OCI-LY3 (cell line): ENCODE measurements at regions not wholly inside any gene's neighbourhood (a gene's known extent, or its start where the extent isn't known, plus 50 kb on each side); places are given as distances from the start of the nearest gene placed in this dataset.
"Not testable (repeated sequence)": the region's sequence is repeated elsewhere in the genome, so short reads cannot be mapped to it uniquely, and the experiment has no call there.

Source experiments
- H2AFZ ChIP-seq: fragments of 200-600, 300-600 bp; shearing (Covaris generic); 2 replicates; pipeline ENCODE4 v1.6.0; 2014; ENCODE audit warnings: antibody characterized with exemption, low read depth, low read length
- H3K27ac ChIP-seq: fragments of 200-600, 300-600 bp; sonication (generic); 2 replicates; pipeline ENCODE4 v1.5.1; 2014; ENCODE audit warnings: mild to moderate bottlenecking, low read length, moderate library complexity, mixed read lengths
- H3K27me3 ChIP-seq: fragments of 200-600, 300-600 bp; sonication (generic); 2 replicates; pipeline ENCODE4 v1.6.1; 2014; ENCODE audit warnings: low read depth, low read length, mixed read lengths
- H3K36me3 ChIP-seq: fragments of 200-600, 300-600 bp; sonication (generic); replicated peaks from 2 replicates; pipeline ENCODE3; 2014; ENCODE audit warnings: low read depth, low read length, mixed read lengths
- H3K4me1 ChIP-seq: fragments of 300-600, 200-600 bp; sonication (generic); 2 replicates; pipeline ENCODE4 v1.6.1; 2014; ENCODE audit warnings: low read length, mixed read lengths
- H3K4me2 ChIP-seq: fragments of 200-600, 300-600 bp; sonication (generic); 2 replicates; pipeline ENCODE4 v1.6.1; 2014; ENCODE audit warnings: low read length, mixed read lengths
- H3K4me3 ChIP-seq: fragments of 300-600, 200-600 bp; sonication (generic); 2 replicates; pipeline ENCODE4 v1.5.1; 2014; ENCODE audit warnings: antibody characterized with exemption, mild to moderate bottlenecking, low read length, moderate library complexity
- H3K79me2 ChIP-seq: fragments of 300-600, 200-600 bp; shearing (Covaris generic); 2 replicates; pipeline ENCODE4 v1.6.1; 2014; ENCODE audit warnings: mild to moderate bottlenecking, low read length, mixed read lengths
- H3K9ac ChIP-seq: fragments of 300-600, 200-600 bp; shearing (Covaris generic); 2 replicates; pipeline ENCODE4 v1.6.0; 2014; ENCODE audit warnings: mild to moderate bottlenecking, low read length, moderate library complexity
- H3K9me3 ChIP-seq: fragments of 200-600, 300-600 bp; shearing (Covaris generic); 2 replicates; pipeline ENCODE4 v1.6.1; 2014; ENCODE audit warnings: low read length, mixed read lengths; ENCODE audit not compliant: insufficient read depth
- H4K20me1 ChIP-seq: fragments of 200-600, 300-600 bp; sonication (generic); 2 replicates; pipeline ENCODE4 v1.6.1; 2016; ENCODE audit warnings: low read length, mixed read lengths; ENCODE audit not compliant: insufficient read depth
- EZH2phosphoT487 ChIP-seq: fragments of 200-600 bp; shearing (Covaris generic); IDR thresholded peaks from 2 replicates; pipeline ENCODE4 v1.6.1; 2018; ENCODE audit warnings: antibody characterized with exemption, mixed run types, low read depth
- TF ChIP-seq, protein P1 (sequence below): fragments of 200-600, 300-600 bp; sonication (generic); IDR thresholded peaks from 2 replicates; pipeline ENCODE4 v1.5.1; 2014; ENCODE audit warnings: antibody characterized with exemption, low read length, low read depth

DNA sequence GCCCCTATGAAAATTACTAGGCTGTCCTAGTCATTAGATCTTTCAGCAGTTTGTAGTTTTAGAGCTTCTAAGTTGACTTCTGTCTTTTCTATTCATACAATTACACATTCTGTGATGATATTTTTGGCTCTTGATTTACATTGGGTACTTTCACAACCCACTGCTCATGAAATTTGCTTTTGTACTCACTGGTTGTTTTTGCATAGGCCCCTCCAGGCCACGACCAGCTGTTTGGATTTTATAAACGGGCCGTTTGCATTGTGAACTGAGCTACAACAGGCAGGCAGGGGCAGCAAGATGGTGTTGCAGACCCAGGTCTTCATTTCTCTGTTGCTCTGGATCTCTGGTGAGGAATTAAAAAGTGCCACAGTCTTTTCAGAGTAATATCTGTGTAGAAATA lies 193.8 kb downstream of the RPIA start:
- H3K4me1 ChIP-seq, result no peaks in the 10 kb centered on the region
- no peaks in the 10 kb centered on the region for H3K79me2 ChIP-seq
- no peaks in the 10 kb centered on the region for H3K36me3 ChIP-seq
- H3K9ac ChIP-seq, result no peak overlapping the region
- no peak for TF ChIP-seq EZH2phosphoT487
- TF ChIP-seq, protein P1, sequence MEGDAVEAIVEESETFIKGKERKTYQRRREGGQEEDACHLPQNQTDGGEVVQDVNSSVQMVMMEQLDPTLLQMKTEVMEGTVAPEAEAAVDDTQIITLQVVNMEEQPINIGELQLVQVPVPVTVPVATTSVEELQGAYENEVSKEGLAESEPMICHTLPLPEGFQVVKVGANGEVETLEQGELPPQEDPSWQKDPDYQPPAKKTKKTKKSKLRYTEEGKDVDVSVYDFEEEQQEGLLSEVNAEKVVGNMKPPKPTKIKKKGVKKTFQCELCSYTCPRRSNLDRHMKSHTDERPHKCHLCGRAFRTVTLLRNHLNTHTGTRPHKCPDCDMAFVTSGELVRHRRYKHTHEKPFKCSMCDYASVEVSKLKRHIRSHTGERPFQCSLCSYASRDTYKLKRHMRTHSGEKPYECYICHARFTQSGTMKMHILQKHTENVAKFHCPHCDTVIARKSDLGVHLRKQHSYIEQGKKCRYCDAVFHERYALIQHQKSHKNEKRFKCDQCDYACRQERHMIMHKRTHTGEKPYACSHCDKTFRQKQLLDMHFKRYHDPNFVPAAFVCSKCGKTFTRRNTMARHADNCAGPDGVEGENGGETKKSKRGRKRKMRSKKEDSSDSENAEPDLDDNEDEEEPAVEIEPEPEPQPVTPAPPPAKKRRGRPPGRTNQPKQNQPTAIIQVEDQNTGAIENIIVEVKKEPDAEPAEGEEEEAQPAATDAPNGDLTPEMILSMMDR, result no peak
- H2AFZ ChIP-seq, result no peak overlapping the region
- no peaks in the 10 kb centered on the region for H3K9me3 ChIP-seq
- no peak overlapping the region for H3K4me2 ChIP-seq
- no peaks in the 10 kb centered on the region for H3K27me3 ChIP-seq
- H3K27ac ChIP-seq, result no peak overlapping the region
- no peak overlapping the region for H3K4me3 ChIP-seq
- H4K20me1 ChIP-seq, result no peaks in the 10 kb centered on the region

DNA sequence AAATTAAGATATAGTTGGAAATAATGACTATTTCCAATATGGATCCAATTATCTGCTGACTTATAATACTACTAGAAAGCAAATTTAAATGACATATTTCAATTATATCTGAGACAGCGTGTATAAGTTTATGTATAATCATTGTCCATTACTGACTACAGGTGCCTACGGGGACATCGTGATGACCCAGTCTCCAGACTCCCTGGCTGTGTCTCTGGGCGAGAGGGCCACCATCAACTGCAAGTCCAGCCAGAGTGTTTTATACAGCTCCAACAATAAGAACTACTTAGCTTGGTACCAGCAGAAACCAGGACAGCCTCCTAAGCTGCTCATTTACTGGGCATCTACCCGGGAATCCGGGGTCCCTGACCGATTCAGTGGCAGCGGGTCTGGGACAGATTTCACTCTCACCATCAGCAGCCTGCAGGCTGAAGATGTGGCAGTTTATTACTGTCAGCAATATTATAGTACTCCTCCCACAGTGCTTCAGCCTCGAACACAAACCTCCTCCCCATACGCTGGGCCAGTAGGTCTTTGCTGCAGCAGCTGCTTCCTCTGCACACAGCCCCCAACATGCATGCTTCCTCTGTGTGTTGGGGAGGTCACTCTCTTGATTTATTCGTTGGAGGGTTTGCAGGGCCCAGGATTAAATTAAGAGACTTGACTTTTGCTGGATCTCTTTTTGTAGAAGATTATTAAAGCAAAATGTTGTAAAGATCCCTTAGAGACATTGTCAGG lies 194.4 kb downstream of the RPIA start:
- TF ChIP-seq, protein P1, result no peak
- no peak for TF ChIP-seq EZH2phosphoT487
- H3K27ac ChIP-seq, result no peak overlapping the region
- no peaks in the 10 kb centered on the region for H3K4me1 ChIP-seq
- H3K36me3 ChIP-seq, result no peaks in the 10 kb centered on the region
- H3K9ac ChIP-seq, result no peak overlapping the region
- H3K27me3 ChIP-seq, result no peaks in the 10 kb centered on the region
- H3K4me3 ChIP-seq, result no peak overlapping the region
- no peak overlapping the region for H3K4me2 ChIP-seq
- no peaks in the 10 kb centered on the region for H3K9me3 ChIP-seq
- no peak overlapping the region for H2AFZ ChIP-seq
- no peaks in the 10 kb centered on the region for H4K20me1 ChIP-seq
- H3K79me2 ChIP-seq, result no peaks in the 10 kb centered on the region

DNA sequence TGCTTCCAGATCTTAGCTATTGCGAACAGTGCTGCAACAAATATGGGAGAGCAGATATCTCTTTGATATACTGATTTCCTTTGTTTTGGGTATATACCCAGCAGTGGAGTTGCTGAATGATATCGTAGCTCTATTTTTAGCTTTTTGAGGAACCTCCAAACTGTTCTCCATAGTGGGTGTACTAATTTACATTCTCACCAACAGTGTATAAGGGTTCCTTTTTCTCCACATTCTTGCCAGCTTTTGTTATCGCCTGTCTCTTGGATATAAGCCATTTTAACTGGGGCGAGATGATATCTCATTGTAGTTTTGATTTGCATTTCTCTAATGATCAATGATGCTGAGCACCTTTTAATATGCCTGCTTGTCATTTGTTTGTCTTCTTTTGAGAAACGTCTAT lies 196.0 kb downstream of the RPIA start:
- not testable (repeated sequence) for H3K36me3 ChIP-seq, H3K27ac ChIP-seq, H3K79me2 ChIP-seq, H3K4me1 ChIP-seq, H3K9me3 ChIP-seq, H3K4me2 ChIP-seq, H2AFZ ChIP-seq, H3K4me3 ChIP-seq, H4K20me1 ChIP-seq, H3K27me3 ChIP-seq, H3K9ac ChIP-seq

GRCh38 chr2:88892207-88892606 lies 200.7 kb downstream of the RPIA start:
- no peak overlapping the region for H3K4me2 ChIP-seq
- H3K9ac ChIP-seq, result no peak overlapping the region
- H4K20me1 ChIP-seq, result no peaks in the 10 kb centered on the region
- H3K27me3 ChIP-seq, result no peaks in the 10 kb centered on the region
- no peak overlapping the region for H3K4me3 ChIP-seq
- H3K27ac ChIP-seq, result no peak overlapping the region
- no peaks in the 10 kb centered on the region for H3K36me3 ChIP-seq
- no peaks in the 10 kb centered on the region for H3K9me3 ChIP-seq
- no peak overlapping the region for H2AFZ ChIP-seq
- H3K4me1 ChIP-seq, result no peaks in the 10 kb centered on the region
- no peaks in the 10 kb centered on the region for H3K79me2 ChIP-seq
- TF ChIP-seq, protein P1, result no peak
- no peak for TF ChIP-seq EZH2phosphoT487
